HPDE6-E6E7 (cell line): ENCODE measurements at regions not wholly inside any gene's neighbourhood (a gene's known extent, or its start where the extent isn't known, plus 50 kb on each side); places are given as distances from the start of the nearest gene placed in this dataset.

Source experiments
- DNase-seq: peaks from one replicate; pipeline ENCODE4 v3.0.0; 2011; ENCODE audit warnings: missing footprints; ENCODE audit errors: extremely low spot score

DNA sequence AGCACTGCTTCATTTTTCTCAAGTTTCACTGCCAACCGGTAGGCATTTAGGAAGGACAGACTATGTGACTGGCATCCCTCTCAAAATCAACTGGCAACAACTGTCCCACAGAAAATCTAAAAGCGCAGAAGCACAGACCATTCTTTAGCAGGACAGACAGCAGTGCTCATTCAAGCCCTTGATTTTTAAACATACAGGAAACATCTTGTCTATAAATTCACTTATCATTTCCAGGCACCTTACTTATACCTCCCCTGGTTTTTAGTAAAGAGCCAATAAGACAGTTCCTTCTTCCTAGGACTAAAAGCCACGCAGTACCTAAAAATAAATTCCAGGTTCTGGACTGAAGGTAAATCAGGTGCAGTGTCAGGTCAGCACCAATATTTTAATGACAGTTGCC lies 343.2 kb upstream of the WWC1 start:
- no peak for DNase-seq

DNA sequence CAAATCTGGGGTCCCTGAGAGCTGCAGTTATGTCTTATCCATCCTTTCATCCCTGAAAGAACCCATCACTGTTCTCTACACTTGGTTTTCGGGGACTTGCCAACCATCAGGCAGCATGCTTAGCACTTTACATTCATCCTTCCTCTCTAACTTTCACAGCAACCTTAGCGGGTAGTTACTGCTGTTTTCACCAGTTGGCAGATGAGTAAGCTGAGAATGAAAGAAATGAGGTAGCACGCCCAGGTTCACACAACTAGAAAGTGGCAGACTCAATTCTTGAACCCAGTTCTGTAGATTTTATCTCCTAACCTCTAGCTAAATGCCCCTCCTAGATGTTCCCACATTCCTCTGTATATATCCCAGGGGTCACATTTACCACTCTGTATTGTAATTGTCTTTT lies 342.0 kb upstream of the WWC1 start:
- DNase-seq, result no peak

DNA sequence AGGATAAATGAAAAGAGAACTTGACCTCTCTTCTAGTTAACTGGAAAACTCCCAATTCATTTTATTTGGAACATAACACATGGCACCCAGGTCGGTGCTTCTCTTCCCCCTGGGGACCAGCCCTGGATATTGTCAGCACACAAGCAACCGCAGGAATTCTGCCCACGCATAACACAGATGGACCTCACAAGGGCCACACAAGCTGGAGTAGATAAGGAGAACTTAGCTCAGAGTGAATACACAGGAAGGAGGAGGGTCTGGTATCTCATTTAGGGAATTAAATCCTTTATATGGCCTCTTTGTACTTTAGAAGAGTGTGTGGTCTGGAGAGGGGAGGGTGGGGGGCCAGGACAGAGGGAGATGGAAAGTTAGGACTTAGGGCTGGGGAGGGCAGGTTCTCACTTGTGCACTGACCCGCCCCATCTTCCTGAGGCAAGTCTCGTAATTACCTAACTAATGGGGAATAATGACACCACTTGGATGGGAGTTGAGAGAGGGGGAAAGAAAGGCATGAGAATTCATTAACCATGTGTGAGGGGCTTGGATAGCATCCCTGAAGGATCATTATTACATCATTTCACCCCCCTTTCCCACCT lies 341.2 kb upstream of the WWC1 start:
- DNase-seq, result no peak

DNA sequence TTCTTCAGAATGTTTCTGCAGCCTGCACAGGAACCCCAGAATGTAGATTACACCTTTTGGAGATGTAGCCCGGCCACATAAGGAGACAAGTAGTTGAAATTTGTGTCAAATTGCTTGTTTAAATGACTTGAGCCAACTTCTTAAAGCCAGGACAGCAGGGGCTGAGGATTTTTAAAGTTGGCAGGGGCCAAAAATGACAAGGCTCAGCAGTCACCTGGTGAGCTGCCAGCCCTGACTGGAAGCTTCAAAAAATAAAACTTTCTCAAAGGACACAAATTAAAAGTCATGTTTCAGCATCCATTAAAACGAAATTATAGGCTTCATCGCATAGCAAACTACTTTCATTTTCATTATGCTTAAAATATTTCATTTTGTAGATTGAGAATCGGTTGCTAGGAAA lies 340.3 kb upstream of the WWC1 start:
- no peak for DNase-seq

DNA sequence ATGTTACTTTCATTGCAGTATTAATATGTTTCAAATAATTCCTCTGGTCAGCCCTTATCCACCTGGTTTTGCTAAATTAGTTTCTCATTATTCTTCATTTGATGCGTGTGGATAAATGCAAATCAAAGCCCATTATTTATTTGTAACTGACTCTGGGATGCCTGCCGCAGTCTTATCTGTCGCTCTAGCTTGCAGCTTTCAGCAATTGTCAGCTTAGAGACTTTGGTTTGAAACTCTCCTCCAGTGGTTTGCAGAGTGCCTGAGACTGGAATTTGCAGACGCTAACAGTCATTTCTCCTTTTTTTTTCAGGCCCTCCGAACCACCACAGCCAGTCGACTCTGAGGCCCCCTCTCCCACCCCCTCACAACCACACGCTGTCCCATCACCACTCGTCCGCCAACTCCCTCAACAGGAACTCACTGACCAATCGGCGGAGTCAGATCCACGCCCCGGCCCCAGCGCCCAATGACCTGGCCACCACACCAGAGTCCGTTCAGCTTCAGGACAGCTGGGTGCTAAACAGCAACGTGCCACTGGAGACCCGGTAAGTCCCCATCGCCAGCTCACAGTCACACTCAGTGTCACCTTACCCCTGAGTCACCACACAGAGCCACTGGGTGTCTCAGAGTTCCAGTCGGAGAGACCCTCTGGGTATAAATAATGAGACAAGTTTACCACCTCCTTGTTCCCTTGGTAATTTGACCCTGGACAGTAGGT lies 339.0 kb upstream of the WWC1 start:
- DNase-seq, result no peak

DNA sequence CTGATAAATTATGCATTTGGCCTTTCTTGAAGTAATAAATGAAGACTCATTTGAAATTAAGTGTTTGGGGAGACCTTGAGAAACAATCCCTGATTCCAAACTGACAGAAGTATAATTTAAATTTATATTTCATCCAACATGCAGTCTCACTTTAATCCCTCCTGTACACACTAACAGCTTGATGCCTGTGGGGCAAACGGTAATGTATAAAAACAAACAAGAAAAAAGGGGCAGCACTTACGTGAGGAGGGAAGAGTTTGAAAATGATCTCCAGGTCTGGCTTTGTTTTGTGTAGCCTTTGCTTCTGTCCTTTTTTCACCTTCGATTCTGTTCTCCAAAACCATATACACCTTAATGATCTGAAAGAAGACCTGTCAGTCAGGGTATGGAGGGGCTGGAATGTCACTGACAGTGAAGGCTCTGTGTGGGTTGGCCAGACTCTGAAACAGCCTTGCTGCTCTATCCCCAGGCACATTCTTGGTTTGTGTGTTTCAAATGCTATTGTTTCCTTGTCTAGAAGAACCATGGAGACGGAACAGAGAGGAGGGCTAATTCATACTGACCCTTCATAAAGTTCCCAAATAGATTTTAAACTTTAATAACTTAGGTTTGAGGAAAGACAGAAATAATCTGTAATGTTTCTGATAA lies 338.2 kb upstream of the WWC1 start:
- no peak for DNase-seq

DNA sequence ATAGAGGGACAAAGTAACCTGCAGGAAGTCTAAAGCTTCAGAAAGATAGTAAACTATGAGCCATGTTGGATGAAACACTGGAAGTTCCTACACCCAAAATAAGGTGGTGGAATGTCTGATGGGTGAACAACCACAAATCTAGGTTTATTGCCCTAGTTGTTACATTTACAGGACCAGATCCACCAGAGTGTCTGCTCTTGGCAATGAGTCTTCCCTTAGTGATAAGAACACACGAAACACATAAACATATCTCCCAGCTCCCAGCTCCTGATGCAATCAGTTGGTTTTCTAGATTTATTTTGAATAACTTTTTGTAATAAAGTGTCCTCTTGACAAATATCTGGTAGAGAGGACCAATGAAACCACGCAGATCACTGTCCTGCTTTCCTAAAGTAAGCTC lies 329.7 kb upstream of the WWC1 start:
- no peak for DNase-seq

DNA sequence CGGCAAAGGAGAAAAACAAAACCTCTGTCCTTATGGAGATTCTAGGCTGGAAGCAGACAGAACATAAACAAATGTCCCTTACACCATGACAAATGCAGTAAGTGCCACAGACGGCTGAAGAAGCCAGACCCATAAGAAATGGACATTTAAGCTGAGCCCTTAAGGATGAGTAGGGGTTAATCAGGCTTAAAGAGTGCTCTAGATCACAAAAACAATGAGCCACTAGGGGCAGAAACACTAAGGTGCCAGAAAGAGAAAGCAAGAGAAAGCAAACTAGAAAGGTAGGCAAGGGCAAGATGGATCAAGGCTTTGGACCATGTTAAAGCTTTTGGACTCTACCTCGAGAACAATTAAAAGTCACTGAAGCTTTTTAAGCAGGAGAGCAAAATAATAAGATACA lies 326.9 kb upstream of the WWC1 start:
- peak; percentile 13 for DNase-seq

DNA sequence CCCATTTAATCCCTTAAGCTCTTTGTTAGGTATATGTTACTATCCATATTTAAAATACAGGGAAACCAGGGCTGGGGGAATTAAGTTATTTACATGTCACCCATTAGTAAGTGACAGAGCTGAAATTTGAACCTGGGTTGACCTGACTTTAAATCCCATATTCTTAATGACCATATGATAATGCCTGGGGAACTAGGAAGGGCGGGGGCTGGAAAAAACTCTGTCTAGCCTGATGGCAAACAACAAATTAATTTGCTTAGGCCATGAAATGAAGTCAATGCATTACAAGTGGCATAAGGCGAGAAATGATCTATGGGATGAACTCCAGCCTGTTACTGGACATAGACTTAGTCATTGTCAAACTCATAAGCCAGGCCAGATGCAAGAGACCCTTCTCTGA lies 325.7 kb upstream of the WWC1 start:
- DNase-seq, result no peak

DNA sequence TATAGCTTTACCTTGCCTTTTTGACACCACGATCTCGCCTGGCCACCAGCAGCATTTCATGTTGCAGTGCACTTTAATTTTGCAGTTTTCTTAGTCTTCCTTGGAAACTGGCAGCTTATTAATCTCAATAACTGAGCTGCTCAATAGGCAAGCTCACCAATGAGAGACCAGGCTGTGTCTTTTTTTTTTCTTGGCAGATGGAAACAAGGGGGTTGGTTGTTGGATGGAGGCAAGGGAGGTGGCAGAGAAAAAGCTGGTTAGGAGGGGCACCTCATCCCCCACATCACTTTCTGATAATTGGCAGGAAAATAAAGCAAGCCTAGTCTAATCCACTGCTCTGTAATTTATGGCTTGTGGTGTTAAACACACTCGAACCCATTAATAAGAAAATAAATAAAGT lies 324.5 kb upstream of the WWC1 start:
- no peak for DNase-seq

DNA sequence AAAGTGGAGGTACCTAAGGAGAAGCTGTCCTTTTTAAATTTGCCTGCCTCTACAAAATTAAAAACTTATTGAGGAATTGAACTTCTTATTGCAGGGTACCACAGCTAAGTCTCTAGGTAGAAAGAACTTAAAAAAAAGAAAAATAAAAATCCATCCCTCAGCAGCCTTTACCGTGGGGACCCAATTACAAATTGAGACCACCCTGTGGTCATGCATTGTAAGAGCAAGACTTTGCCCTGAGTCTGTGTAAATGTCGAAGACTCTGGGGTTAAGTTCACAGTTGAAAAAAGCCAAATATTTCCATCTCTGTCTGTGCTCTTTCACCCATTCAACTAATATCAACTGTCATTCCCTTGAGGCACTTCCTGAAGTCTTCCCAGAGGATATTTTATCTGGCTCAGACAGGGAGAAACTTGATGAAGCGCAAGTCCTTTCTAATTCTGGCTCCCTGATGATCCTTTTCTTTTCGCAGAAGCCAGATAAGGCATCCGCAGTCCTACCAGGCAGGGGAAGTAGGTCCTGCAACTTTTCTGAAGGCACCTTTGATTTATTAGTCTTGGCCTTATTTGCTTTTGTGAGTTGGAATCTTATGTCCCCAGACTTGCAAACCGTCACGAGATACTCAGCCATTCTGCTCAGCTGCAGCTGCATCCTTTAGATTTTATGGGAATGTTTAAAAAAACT lies 323.8 kb upstream of the WWC1 start:
- no peak for DNase-seq

DNA sequence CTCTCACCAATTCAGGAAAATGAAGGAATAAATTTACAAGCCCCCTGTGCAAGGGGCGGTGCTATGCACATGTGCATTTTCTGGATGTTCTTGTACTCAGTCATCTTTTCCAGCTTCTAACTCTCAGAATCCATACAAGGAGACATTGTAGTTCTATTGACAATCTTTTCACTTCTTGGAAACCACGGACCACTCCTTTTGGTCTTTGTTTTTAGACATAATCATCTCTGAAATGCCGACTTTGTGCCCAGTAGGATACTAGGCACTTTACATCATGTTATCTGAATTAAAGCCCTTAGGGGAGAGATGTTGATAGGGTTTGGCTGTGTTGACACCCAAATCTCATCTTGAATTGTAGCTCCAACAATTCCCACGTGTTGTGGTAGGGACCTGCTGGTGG lies 322.6 kb upstream of the WWC1 start:
- no peak for DNase-seq

DNA sequence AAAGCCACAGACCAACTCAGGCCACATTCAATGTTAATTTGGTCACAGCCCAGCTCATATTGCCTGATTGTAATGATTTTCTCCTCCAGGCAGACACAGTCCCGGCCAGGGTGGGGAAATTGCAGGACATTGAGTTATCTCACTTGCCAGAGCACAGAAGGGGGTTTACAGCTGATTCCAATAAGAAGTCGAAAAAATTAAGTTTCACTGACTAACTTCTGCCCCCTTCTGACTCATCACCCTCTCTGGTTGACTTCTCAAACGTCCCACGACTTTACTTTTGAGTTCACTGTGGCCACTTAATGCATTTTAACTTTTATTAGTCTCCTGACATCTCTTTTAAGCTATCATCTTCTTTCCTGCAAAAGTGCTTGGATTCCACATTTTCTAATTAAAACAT lies 321.4 kb upstream of the WWC1 start:
- DNase-seq, result no peak

DNA sequence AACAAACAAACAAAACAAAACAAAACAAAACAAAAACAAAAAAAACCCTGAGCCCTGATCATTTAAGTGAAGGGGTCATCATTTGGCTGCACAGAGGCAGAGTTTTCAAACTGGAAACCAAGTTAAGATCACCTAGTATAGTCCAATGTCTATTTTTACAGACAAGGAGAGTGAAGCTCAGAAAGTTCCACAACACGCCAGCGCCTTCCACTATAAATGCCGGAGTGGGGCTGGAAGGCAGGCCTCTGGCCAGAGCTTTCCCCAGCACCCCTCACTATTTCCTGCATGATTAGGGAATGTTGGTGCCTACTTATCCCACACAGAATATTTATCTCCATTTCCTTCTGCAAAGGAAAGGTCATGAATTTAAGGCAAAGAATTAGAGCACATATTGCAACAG lies 319.7 kb upstream of the WWC1 start:
- no peak for DNase-seq

DNA sequence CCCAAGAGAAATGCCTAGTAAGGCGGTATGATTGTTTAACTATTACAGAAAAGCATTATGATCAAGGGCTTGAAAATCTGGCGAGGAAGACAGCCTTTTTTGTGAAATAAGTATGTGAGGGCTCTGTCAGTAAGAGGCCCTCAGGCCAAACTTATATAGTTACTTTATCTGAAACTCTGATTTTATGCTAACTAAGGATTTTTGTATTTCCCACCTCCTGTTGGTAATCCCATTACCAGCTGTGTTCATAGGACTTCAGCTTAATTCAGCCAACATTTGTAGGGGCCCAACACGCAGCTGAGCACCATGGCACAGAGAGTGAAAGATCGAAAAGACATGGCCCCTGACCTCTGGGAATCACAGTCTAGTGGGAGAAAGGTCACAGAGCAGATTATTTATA lies 318.3 kb upstream of the WWC1 start:
- no peak for DNase-seq

DNA sequence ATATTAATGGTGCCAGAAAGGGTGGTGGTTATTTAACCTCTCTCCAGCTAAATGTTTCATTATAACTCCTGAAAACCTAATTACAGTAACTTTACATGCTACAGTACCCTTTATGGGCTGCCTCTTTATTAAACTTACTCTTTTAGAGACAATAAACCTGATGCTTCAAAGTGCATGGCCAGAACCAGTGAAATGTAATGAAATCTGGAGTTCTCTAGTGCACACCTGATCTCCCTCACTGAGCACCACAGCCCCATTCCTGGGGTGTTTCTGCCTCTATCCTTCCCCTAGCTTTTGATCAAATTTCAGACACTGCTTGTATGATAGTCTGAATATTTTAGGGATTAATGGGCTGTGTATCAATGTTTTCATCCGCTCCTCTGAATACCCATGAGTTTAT lies 306.5 kb upstream of the WWC1 start:
- no peak for DNase-seq

DNA sequence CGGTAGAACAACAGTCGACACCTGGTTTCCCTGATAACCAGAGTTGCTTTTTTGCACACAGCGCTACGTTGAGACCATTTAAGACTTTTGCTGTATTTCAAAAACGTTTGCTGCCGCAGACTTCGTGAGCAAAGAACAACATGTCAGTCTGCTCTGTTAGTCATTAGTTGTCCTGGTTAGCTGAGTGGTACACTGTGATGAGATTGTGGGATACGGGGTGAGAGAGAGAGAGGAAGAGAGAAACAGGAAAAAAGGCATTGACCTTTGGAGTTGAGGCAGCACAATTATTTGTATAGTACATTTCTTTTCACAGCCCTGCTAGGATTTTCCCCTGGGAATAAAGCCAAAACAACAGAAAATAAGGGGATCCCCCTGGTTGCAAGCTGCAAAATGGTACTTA lies 306.1 kb upstream of the WWC1 start:
- no peak for DNase-seq

DNA sequence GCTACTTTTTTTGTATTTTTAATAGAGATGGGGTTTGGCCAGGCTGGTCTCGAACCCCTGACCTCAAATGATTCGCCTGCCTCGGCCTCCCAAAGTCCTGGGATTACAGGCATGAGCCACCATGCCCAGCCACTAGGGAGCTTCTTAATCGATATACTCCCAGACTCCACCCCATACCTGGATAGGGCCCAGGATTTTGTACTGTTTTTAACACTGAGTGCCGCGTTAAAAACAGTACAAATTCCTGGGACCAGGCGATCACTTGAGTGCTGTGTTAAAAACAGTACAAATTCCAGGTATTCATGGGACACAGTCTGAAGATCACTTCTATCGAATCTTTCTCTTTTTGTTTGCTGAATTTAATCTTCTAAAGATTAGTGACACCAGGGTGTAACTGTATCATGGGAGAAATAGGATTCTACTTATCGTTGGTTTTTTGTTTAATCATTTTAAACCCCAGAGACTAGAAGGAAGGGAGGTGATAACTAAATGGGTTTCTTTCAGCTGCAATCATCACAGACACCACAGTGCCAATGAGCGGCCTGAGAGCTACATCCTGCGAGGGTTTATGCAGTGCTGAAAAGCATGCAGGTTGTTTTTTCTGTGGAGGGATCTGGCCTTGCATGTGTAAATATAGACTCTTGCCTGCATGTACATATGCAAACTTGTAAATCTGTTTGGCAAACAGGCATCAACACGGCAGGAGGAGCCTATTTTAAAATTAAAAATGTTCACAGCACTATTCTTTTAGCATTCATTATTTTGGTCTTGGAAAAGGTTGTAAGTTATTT lies 303.8 kb upstream of the WWC1 start:
- DNase-seq, result no peak

DNA sequence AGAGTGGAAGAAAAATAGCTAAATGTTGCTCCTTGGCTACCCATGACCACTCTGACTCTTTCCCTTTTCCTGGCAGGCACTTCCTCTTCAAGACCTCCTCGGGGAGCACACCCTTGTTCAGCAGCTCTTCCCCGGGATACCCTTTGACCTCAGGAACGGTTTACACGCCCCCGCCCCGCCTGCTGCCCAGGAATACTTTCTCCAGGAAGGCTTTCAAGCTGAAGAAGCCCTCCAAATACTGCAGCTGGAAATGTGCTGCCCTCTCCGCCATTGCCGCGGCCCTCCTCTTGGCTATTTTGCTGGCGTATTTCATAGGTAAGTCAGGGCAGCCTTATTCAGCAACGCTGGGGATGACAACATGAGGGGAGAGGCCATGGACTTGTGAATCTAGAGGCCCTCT lies 298.6 kb upstream of the WWC1 start:
- DNase-seq, result no peak

DNA sequence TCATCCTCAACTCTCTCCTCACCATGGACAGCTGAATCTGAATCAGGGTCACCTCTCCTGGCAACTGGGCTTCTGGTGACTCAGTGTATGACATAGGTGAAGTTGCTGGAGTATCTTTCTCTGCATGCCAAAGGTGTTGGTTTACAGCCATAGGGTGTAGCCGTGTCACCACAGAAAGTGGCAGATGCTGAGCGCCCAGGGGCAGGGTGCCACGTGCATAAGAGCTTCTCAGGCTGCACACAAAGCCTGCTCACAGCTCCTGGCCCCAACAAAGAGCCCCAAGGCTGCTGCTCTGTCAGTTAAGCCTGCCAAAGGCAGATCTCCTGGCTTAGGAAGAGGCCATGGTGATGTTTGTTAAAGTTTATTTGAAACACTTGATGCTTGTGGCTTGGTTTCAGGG lies 297.7 kb upstream of the WWC1 start:
- peak; percentile 26 for DNase-seq

DNA sequence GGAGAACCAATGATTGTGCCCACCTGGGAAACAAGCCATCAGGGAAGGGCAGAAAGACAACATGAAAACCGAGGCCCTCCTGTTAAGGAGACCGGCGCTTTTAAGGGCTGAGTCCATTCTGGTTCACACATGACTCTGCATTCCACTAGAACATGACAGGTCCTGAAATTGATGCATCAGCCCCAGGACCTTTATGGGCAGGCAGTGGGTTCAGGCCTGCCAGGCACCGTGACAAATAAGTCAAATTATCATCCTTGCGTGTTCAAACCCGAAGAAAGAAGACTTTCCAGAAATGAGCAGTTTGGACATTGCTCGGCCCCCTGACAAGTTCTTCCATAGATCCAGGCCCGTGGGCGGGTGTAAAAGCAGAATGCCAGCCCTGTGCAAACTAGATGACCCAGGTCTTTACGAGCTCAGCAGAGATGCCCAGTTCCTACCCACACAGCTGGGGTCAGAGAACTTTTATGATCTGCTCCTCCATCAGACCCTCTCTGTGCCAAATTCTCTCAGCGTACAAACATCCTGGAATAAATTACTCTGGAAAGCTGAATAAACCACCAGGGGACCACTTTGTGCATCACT lies 295.5 kb upstream of the WWC1 start:
- DNase-seq, result peak; percentile 10
